ENCODE measurements at regions not wholly inside any gene's neighbourhood (a gene's known extent, or its start where the extent isn't known, plus 50 kb on each side); places are given as distances from the start of the nearest gene placed in this dataset.

GRCh38 chr1:111063595-111063994 is 76.3 kb downstream of the DRAM2 start:
- no peaks in the 10 kb centered on the region for H3K9me2 ChIP-seq (replicated peaks; ENCODE audit: insufficient read depth)
- no peaks in the 10 kb centered on the region for H3K79me2 ChIP-seq
- no peak overlapping the region for H3K4me3 ChIP-seq
- no peak for DNase-seq (ENCODE audit: low spot score)
- no peaks in the 10 kb centered on the region for H3K9me3 ChIP-seq (ENCODE audit: low read depth)
- TF ChIP-seq EZH2phosphoT487 (IDR thresholded peaks at IDR 0.05; ENCODE audit: low read depth, severe bottlenecking, unreplicated experiment), result no peak
- TF ChIP-seq EZH2 (IDR thresholded peaks at IDR 0.05; ENCODE audit: borderline replicate concordance), result no peak
- no peak for TF ChIP-seq CTCF (IDR thresholded peaks at IDR 0.05; ENCODE audit: poor library complexity)
- no peak overlapping the region for H3K27ac ChIP-seq
- H3K27me3 ChIP-seq, result no peaks in the 10 kb centered on the region
- no peaks in the 10 kb centered on the region for H4K20me1 ChIP-seq (ENCODE audit: insufficient read depth, poor library complexity, severe bottlenecking)
- H2AFZ ChIP-seq, result no peak overlapping the region
- no peaks in the 10 kb centered on the region for H3K4me1 ChIP-seq (ENCODE audit: insufficient read depth)
- no peaks in the 10 kb centered on the region for H3K36me3 ChIP-seq (replicated peaks; ENCODE audit: insufficient read depth, low read depth)
- no peak overlapping the region for H3K4me2 ChIP-seq

DNA sequence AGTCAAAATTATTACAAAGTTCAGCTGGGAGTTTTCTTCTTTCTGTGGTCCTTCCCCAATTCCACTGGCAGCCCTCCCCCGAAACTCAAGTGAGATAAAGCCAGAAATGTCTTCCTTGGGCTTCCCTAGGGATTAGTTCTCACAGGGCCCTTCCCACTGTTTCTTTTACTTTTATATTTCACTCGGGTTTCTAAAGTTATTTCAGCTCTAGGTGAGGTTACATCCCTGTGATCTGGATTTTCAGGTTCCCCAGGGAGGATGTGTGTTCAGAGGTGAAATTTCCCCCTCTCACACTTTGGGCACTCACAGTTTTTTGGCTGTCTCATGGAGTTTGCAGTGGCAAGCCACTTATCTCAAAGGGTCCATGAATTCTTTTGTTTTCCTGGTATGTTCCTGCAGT is 77.3 kb downstream of the DRAM2 start:
- H3K4me1 ChIP-seq (ENCODE audit: insufficient read depth), result no peaks in the 10 kb centered on the region
- H3K36me3 ChIP-seq (replicated peaks; ENCODE audit: insufficient read depth, low read depth), result no peaks in the 10 kb centered on the region
- no peak overlapping the region for H3K4me3 ChIP-seq
- no peak overlapping the region for H2AFZ ChIP-seq
- H3K9me3 ChIP-seq (ENCODE audit: low read depth), result no peaks in the 10 kb centered on the region
- 69% methylated on average over 2 of the region's 2 CpGs for WGBS (ENCODE audit: low lambda C conversion rate, missing lambda C conversion rate)
- H3K9me2 ChIP-seq (replicated peaks; ENCODE audit: insufficient read depth), result no peaks in the 10 kb centered on the region
- no peaks in the 10 kb centered on the region for H3K79me2 ChIP-seq
- H4K20me1 ChIP-seq (ENCODE audit: insufficient read depth, poor library complexity, severe bottlenecking), result no peaks in the 10 kb centered on the region
- H3K27ac ChIP-seq, result no peak overlapping the region
- no peaks in the 10 kb centered on the region for H3K27me3 ChIP-seq
- DNase-seq (ENCODE audit: low spot score), result no peak
- no peak overlapping the region for H3K4me2 ChIP-seq
- no peak for TF ChIP-seq EZH2 (IDR thresholded peaks at IDR 0.05; ENCODE audit: borderline replicate concordance)
- TF ChIP-seq CTCF (IDR thresholded peaks at IDR 0.05; ENCODE audit: poor library complexity), result no peak
- no peak for TF ChIP-seq EZH2phosphoT487 (IDR thresholded peaks at IDR 0.05; ENCODE audit: low read depth, severe bottlenecking, unreplicated experiment)

DNA sequence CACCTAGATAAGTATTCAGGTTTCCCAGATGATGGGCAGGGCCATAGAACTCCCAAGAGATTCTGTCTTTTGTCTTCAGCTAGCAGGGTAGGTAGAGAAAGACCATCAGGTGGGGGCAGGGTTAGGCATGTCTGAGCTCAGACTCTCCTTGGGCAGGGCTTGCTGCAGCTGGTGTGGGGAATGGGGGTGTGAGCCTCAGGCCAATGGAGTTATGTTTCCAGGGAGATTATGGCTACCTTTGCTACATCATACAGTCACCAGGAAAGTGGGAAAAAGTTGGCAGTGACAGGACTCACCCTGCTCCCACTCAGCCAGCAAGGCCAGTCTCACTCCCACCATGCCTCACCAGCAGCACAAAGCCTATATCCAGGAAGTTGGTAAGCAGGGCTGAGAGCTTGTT is 77.8 kb downstream of the DRAM2 start:
- Histone ChIP-seq H3K9me2 (replicated peaks; ENCODE audit: insufficient read depth) (no peaks in the 10 kb centered on the region), H3K27ac (no peak overlapping the region), H3K4me1 (ENCODE audit: insufficient read depth) (no peaks in the 10 kb centered on the region), H3K79me2 (no peaks in the 10 kb centered on the region), H3K27me3 (no peaks in the 10 kb centered on the region), H3K4me2 (no peak overlapping the region), H2AFZ (no peak overlapping the region), H3K9me3 (ENCODE audit: low read depth) (no peaks in the 10 kb centered on the region), H3K36me3 (replicated peaks; ENCODE audit: insufficient read depth, low read depth) (no peaks in the 10 kb centered on the region), H3K4me3 (no peak overlapping the region), H4K20me1 (ENCODE audit: insufficient read depth, poor library complexity, severe bottlenecking) (no peaks in the 10 kb centered on the region)
- TF ChIP-seq EZH2phosphoT487 (IDR thresholded peaks at IDR 0.05; ENCODE audit: low read depth, severe bottlenecking, unreplicated experiment) (no peak), CTCF (IDR thresholded peaks at IDR 0.05; ENCODE audit: poor library complexity) (no peak), EZH2 (IDR thresholded peaks at IDR 0.05; ENCODE audit: borderline replicate concordance) (no peak)
- DNase-seq (ENCODE audit: low spot score), result no peak

- H3K4me3 ChIP-seq, result no peak overlapping the region
- no peaks in the 10 kb centered on the region for H3K79me2 ChIP-seq
- no peak overlapping the region for H3K27ac ChIP-seq
- DNase-seq (ENCODE audit: low spot score), result no peak
- no peak overlapping the region for H3K4me2 ChIP-seq
- no peaks in the 10 kb centered on the region for H4K20me1 ChIP-seq (ENCODE audit: insufficient read depth, poor library complexity, severe bottlenecking)
- no peaks in the 10 kb centered on the region for H3K4me1 ChIP-seq (ENCODE audit: insufficient read depth)
- no peak overlapping the region for H2AFZ ChIP-seq
- 81% methylated on average over 2 of the region's 2 CpGs for WGBS (ENCODE audit: low lambda C conversion rate, missing lambda C conversion rate)
- H3K27me3 ChIP-seq, result peaks cover 3% of the 10 kb centered on the region
- TF ChIP-seq EZH2 (IDR thresholded peaks at IDR 0.05; ENCODE audit: borderline replicate concordance) (no peak), CTCF (IDR thresholded peaks at IDR 0.05; ENCODE audit: poor library complexity) (no peak), EZH2phosphoT487 (IDR thresholded peaks at IDR 0.05; ENCODE audit: low read depth, severe bottlenecking, unreplicated experiment) (no peak)
- H3K9me3 ChIP-seq (ENCODE audit: low read depth), result no peaks in the 10 kb centered on the region
- no peaks in the 10 kb centered on the region for H3K9me2 ChIP-seq (replicated peaks; ENCODE audit: insufficient read depth)
- no peaks in the 10 kb centered on the region for H3K36me3 ChIP-seq (replicated peaks; ENCODE audit: insufficient read depth, low read depth)
Observed at GRCh38 chr1:111054656-111055055, 85.2 kb downstream of the DRAM2 start.
